K562 (cell line): ENCODE measurements at regions not wholly inside any gene's neighbourhood (a gene's known extent, or its start where the extent isn't known, plus 50 kb on each side); places are given as distances from the start of the nearest gene placed in this dataset.

Source experiments
- BRCA1 ChIP-seq, 2 experiments: fragments of 450-650 bp in 1 of 2; sonication (generic) in 1 of 2; formaldehyde crosslinking in 1 of 2; IDR thresholded peaks; 2 replicates each; pipeline versions ENCODE4 v1.5.0 to v1.6.1; 2017 to 2020; ENCODE audit warnings: mild to moderate bottlenecking in 1 of 2, missing genetic modification reagents in 1 of 2
- EGR1 ChIP-seq: fragments of 450-650 bp; conservative IDR thresholded peaks from 2 replicates; pipeline ENCODE4 v1.6.1; 2017; ENCODE audit warnings: mild to moderate bottlenecking
- GTF2A2 ChIP-seq: IDR thresholded peaks from 2 replicates; pipeline ENCODE4 v1.6.1; 2016; ENCODE audit warnings: mild to moderate bottlenecking, missing genetic modification characterization, missing compliant biosample characterization
- JUND ChIP-seq, 2 experiments: IDR thresholded peaks; 2 replicates in 1 of 2; 3 replicates in 1 of 2; pipeline ENCODE4 v1.6.1; 2011; ENCODE audit warnings: borderline replicate concordance in 2 of 2, low read depth in 2 of 2, low read length in 2 of 2, improper control_type of control experiment in 1 of 2, missing biosample characterization in 1 of 2, missing genetic modification characterization in 1 of 2, missing genetic modification reagents in 1 of 2
- NFIC ChIP-seq: fragments of 450-650 bp; IDR thresholded peaks from 2 replicates; pipeline ENCODE4 v1.6.1; 2017; ENCODE audit warnings: mild to moderate bottlenecking, inconsistent platforms
- PURB ChIP-seq: sonication (generic); formaldehyde crosslinking; IDR thresholded peaks from 2 replicates; pipeline ENCODE4 v1.9.0; 2021; ENCODE audit warnings: low read depth, mild to moderate bottlenecking, missing genetic modification reagents
- RCOR1 ChIP-seq, 2 experiments: IDR thresholded peaks; 2 replicates each; pipeline ENCODE4 v1.6.1; 2012; ENCODE audit warnings: low read depth in 2 of 2, low read length in 2 of 2, borderline replicate concordance in 1 of 2, improper control_type of control experiment in 1 of 2
- YY1 ChIP-seq, 3 experiments: IDR thresholded peaks; 2 replicates each; pipeline ENCODE4 v1.6.1; 2011; ENCODE audit warnings: low read length in 2 of 3, mild to moderate bottlenecking in 2 of 3, moderate library complexity in 2 of 3, borderline replicate concordance in 1 of 3, control low read depth in 1 of 3, low read depth in 1 of 3; ENCODE audit not compliant: insufficient read depth in 3 of 3, insufficient replicate concordance in 2 of 3, control insufficient read depth in 1 of 3, insufficient read length in 1 of 3; ENCODE audit errors: extremely low read depth in 1 of 3
- ZNF133 ChIP-seq: fragments of 250-450 bp; sonication (Bioruptor Pico); IDR thresholded peaks from 2 replicates; pipeline ENCODE4 v1.4.0; 2020; ENCODE audit warnings: mild to moderate bottlenecking
- TF ChIP-seq, protein P1 (sequence below), 3 experiments: IDR thresholded peaks in 2 of 3; conservative IDR thresholded peaks in 1 of 3; 2 replicates each; pipeline ENCODE4 v1.5.1; 2011 to 2012; ENCODE audit warnings: low read length in 3 of 3, mild to moderate bottlenecking in 3 of 3, control low read depth in 2 of 3, improper control_type of control experiment in 1 of 3, inconsistent platforms in 1 of 3, low read depth in 1 of 3, mixed read lengths in 1 of 3, moderate library complexity in 1 of 3; ENCODE audit not compliant: insufficient read depth in 2 of 3
- TF ChIP-seq, protein P2 (sequence below), 2 experiments: fragments of 450-650 bp; conservative IDR thresholded peaks; 2 replicates each; pipeline ENCODE4 v1.6.1; 2017; ENCODE audit warnings: mild to moderate bottlenecking in 2 of 2, moderate library complexity in 2 of 2

DNA sequence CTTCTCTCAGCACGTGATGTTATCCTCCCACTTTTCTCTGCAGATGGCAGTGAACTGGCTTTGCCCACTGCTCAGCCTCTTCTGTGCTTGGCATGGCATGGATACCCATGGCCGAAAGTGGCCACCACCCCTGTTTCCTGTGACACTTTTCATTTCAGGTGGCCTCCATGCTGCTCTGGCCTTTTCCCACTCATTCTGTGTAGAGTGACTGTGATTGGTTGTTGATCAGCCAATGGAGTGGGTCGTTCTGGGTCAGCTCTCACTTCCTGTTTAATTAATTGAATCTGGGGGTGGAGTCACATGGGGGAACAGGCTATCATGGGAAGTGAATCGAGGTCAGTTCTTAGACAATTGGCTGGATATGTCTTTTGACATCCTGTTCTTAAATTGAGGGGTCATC lies 350.1 kb upstream of the EEF2KMT start:
- TF ChIP-seq JUND (IDR thresholded peaks at IDR 0.05; ENCODE audit: borderline replicate concordance, low read depth, low read length) (no peak), JUND (tag; IDR thresholded peaks at IDR 0.05; ENCODE audit: borderline replicate concordance, low read depth, low read length) (no peak), BRCA1 (IDR thresholded peaks at IDR 0.05) (no peak), BRCA1 (CRISPR knock-in tag; IDR thresholded peaks at IDR 0.05) (no peak), GTF2A2 (tag) (no peak), NFIC (no peak), ZNF133 (CRISPR knock-in tag) (no peak), EGR1 (no peak), PURB (CRISPR knock-in tag) (no peak), RCOR1 (IDR thresholded peaks at IDR 0.05; ENCODE audit: borderline replicate concordance in 1 of 2, low read depth in 2 of 2, low read length in 2 of 2) (no peak), YY1 (IDR thresholded peaks at IDR 0.05; ENCODE audit: borderline replicate concordance in 1 of 3, control insufficient read depth in 1 of 3, extremely low read depth in 1 of 3, insufficient read depth in 3 of 3, insufficient read length in 1 of 3, insufficient replicate concordance in 2 of 3, low read depth in 1 of 3, low read length in 2 of 3) (no peak)
- TF ChIP-seq, protein P1, sequence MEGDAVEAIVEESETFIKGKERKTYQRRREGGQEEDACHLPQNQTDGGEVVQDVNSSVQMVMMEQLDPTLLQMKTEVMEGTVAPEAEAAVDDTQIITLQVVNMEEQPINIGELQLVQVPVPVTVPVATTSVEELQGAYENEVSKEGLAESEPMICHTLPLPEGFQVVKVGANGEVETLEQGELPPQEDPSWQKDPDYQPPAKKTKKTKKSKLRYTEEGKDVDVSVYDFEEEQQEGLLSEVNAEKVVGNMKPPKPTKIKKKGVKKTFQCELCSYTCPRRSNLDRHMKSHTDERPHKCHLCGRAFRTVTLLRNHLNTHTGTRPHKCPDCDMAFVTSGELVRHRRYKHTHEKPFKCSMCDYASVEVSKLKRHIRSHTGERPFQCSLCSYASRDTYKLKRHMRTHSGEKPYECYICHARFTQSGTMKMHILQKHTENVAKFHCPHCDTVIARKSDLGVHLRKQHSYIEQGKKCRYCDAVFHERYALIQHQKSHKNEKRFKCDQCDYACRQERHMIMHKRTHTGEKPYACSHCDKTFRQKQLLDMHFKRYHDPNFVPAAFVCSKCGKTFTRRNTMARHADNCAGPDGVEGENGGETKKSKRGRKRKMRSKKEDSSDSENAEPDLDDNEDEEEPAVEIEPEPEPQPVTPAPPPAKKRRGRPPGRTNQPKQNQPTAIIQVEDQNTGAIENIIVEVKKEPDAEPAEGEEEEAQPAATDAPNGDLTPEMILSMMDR (IDR thresholded peaks at IDR 0.05 in 2 of 3, conservative IDR thresholded peaks at IDR 0.05 in 1 of 3; ENCODE audit: insufficient read depth in 2 of 3, low read depth in 1 of 3, low read length in 3 of 3): no peak
- TF ChIP-seq, protein P2, sequence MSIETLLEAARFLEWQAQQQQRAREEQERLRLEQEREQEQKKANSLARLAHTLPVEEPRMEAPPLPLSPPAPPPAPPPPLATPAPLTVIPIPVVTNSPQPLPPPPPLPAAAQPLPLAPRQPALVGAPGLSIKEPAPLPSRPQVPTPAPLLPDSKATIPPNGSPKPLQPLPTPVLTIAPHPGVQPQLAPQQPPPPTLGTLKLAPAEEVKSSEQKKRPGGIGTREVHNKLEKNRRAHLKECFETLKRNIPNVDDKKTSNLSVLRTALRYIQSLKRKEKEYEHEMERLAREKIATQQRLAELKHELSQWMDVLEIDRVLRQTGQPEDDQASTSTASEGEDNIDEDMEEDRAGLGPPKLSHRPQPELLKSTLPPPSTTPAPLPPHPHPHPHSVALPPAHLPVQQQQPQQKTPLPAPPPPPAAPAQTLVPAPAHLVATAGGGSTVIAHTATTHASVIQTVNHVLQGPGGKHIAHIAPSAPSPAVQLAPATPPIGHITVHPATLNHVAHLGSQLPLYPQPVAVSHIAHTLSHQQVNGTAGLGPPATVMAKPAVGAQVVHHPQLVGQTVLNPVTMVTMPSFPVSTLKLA (conservative IDR thresholded peaks at IDR 0.05): no peak
